CD4-positive, CD25-positive, alpha-beta regulatory T cell (primary cell): ENCODE measurements at regions not wholly inside any gene's neighbourhood (a gene's known extent, or its start where the extent isn't known, plus 50 kb on each side); places are given as distances from the start of the nearest gene placed in this dataset.
A peak's percentile ranks its signal among the peaks of the same experiment; 100 is the strongest.

Source experiments
- ATAC-seq, 2 donors: fragments of 150-1000 bp; cut with Tn5 transposase; one replicate each; pipeline ENCODE4 v1.10.0; 2021; ENCODE audit warnings: low read depth in 2 of 2, moderate number of reproducible peaks in 2 of 2, moderate library complexity in 1 of 2
- DNase-seq, 3 donors: peaks; one replicate each; pipeline versions ENCODE4 v3.0.0 to v3.0.0-alpha.2; 2012 to 2022; ENCODE audit warnings: mixed read lengths in 1 of 3
- H3K27ac ChIP-seq: one replicate; pipeline ENCODE4 v1.7.0; 2013; ENCODE audit warnings: mild to moderate bottlenecking, low read length; ENCODE audit not compliant: insufficient read depth, poor library complexity, severe bottlenecking
- H3K27me3 ChIP-seq: one replicate; pipeline ENCODE4 v1.7.0; 2013; ENCODE audit warnings: low read length; ENCODE audit not compliant: control insufficient read depth, insufficient read depth
- H3K36me3 ChIP-seq: one replicate; pipeline ENCODE4 v1.7.0; 2013; ENCODE audit warnings: mild to moderate bottlenecking, low read length, moderate library complexity; ENCODE audit not compliant: control insufficient read depth, insufficient read depth
- H3K4me1 ChIP-seq: 2 replicates; pipeline ENCODE4 v1.7.0; 2013; ENCODE audit warnings: mild to moderate bottlenecking, low read length; ENCODE audit not compliant: insufficient read depth, control insufficient read depth, poor library complexity, severe bottlenecking
- H3K4me3 ChIP-seq: one replicate; pipeline ENCODE4 v1.7.0; 2013; ENCODE audit warnings: low read depth, mild to moderate bottlenecking, low read length, moderate library complexity
- H3K9me3 ChIP-seq, 2 experiments: 1 replicate in 1 of 2; 2 replicates in 1 of 2; pipeline ENCODE4 v1.7.0; 2013; ENCODE audit warnings: low read length in 2 of 2, mild to moderate bottlenecking in 1 of 2, moderate library complexity in 1 of 2; ENCODE audit not compliant: control insufficient read depth in 2 of 2
- H3K27ac Mint-ChIP-seq, 3 donors: one replicate each; pipeline ENCODE4 v1.8.0; 2020 to 2022; ENCODE audit warnings: mild to moderate bottlenecking in 3 of 3, mixed read lengths in 3 of 3, moderate library complexity in 2 of 3
- H3K27me3 Mint-ChIP-seq: one replicate; pipeline ENCODE4 v1.8.0; 2022; ENCODE audit warnings: mild to moderate bottlenecking, mixed read lengths
- H3K36me3 Mint-ChIP-seq: one replicate; pipeline ENCODE4 v1.8.0; 2020; ENCODE audit warnings: mixed read lengths
- H3K4me1 Mint-ChIP-seq, 4 donors: one replicate each; pipeline ENCODE4 v1.8.0; 2020 to 2022; ENCODE audit warnings: mixed read lengths in 4 of 4, mild to moderate bottlenecking in 1 of 4
- H3K4me3 Mint-ChIP-seq, 4 donors: one replicate each; pipeline ENCODE4 v1.8.0; 2020 to 2022; ENCODE audit warnings: mild to moderate bottlenecking in 4 of 4, mixed read lengths in 4 of 4, moderate library complexity in 3 of 4
- H3K9me3 Mint-ChIP-seq, 7 donors: one replicate each; pipeline ENCODE4 v1.8.0; 2020 to 2022; ENCODE audit warnings: mixed read lengths in 7 of 7, mild to moderate bottlenecking in 3 of 7, moderate library complexity in 2 of 7

- Mint-ChIP-seq H3K27ac (no peak overlapping the region), H3K36me3 (no peaks in the 10 kb centered on the region), H3K4me1 (no peaks in the 10 kb centered on the region), H3K9me3 (peaks cover 1 to 33% (median 9%) of the 10 kb centered on the region in 7 donors), H3K4me3 (no peak overlapping the region), H3K27me3 (no peaks in the 10 kb centered on the region)
- no peaks in the 10 kb centered on the region for H3K27me3 ChIP-seq
- H3K9me3 ChIP-seq = peaks cover 0 to 4% of the 10 kb centered on the region in 2 experiments
- no peak overlapping the region for H3K4me3 ChIP-seq
- H3K27ac ChIP-seq = no peak overlapping the region
- DNase-seq (no peak), ATAC-seq (no peak)
- no peaks in the 10 kb centered on the region for H3K4me1 ChIP-seq
- H3K36me3 ChIP-seq = no peaks in the 10 kb centered on the region
These were observed 609.8 kb upstream of the GALNTL6 start for GRCh38 chr4:171203425-171203824.

- Histone ChIP-seq H3K9me3 (peaks cover 0 to 4% of the 10 kb centered on the region in 2 experiments), H3K36me3 (no peaks in the 10 kb centered on the region), H3K27ac (no peak overlapping the region), H3K4me1 (no peaks in the 10 kb centered on the region), H3K27me3 (no peaks in the 10 kb centered on the region), H3K4me3 (no peak overlapping the region)
- H3K36me3 Mint-ChIP-seq = no peaks in the 10 kb centered on the region
- ATAC-seq (no peak), DNase-seq (no peak)
- H3K9me3 Mint-ChIP-seq = peaks cover 0 to 33% (median 9%) of the 10 kb centered on the region in 7 donors
- H3K27me3 Mint-ChIP-seq = no peaks in the 10 kb centered on the region
- H3K4me1 Mint-ChIP-seq = no peaks in the 10 kb centered on the region
- H3K27ac Mint-ChIP-seq = no peak overlapping the region
- H3K4me3 Mint-ChIP-seq = no peak overlapping the region
These were observed 610.3 kb upstream of the GALNTL6 start for GRCh38 chr4:171202908-171203307.

- Mint-ChIP-seq H3K4me3 (no peak overlapping the region), H3K4me1 (no peaks in the 10 kb centered on the region), H3K36me3 (no peaks in the 10 kb centered on the region), H3K27ac (no peak overlapping the region), H3K27me3 (no peaks in the 10 kb centered on the region), H3K9me3 (peaks cover 0 to 26% (median 5%) of the 10 kb centered on the region in 7 donors)
- Histone ChIP-seq H3K9me3 (no peaks in the 10 kb centered on the region), H3K36me3 (no peaks in the 10 kb centered on the region), H3K4me1 (no peaks in the 10 kb centered on the region), H3K27me3 (no peaks in the 10 kb centered on the region), H3K27ac (no peak overlapping the region), H3K4me3 (no peak overlapping the region)
- DNase-seq (no peak), ATAC-seq (no peak)
These were observed 626.5 kb upstream of the GALNTL6 start for GRCh38 chr4:171186700-171187099.

- H3K4me1 Mint-ChIP-seq = no peaks in the 10 kb centered on the region
- no peak for DNase-seq
- no peak overlapping the region for H3K4me3 Mint-ChIP-seq
- no peak overlapping the region for H3K27ac ChIP-seq
- no peaks in the 10 kb centered on the region for H3K27me3 ChIP-seq
- H3K27ac Mint-ChIP-seq = peak overlapping the region in 1 of 3 donors; percentile 16
- H3K4me1 ChIP-seq = no peaks in the 10 kb centered on the region
- H3K36me3 Mint-ChIP-seq = no peaks in the 10 kb centered on the region
- ATAC-seq = no peak
- H3K27me3 Mint-ChIP-seq = no peaks in the 10 kb centered on the region
- no peaks in the 10 kb centered on the region for H3K9me3 ChIP-seq
- H3K4me3 ChIP-seq = no peak overlapping the region
- H3K9me3 Mint-ChIP-seq = peaks cover 0 to 17% (median 3%) of the 10 kb centered on the region in 7 donors
- no peaks in the 10 kb centered on the region for H3K36me3 ChIP-seq
These were observed 632.1 kb upstream of the GALNTL6 start for GRCh38 chr4:171181090-171181489.

- peaks cover 3 to 16% of the 10 kb centered on the region in 2 experiments for H3K9me3 ChIP-seq
- H3K4me3 Mint-ChIP-seq = no peak overlapping the region
- DNase-seq (no peak), ATAC-seq (no peak)
- H3K9me3 Mint-ChIP-seq = peaks cover 0 to 32% (median 6%) of the 10 kb centered on the region in 7 donors
- H3K36me3 ChIP-seq = no peaks in the 10 kb centered on the region
- no peaks in the 10 kb centered on the region for H3K27me3 ChIP-seq
- no peaks in the 10 kb centered on the region for H3K4me1 Mint-ChIP-seq
- H3K27ac ChIP-seq = no peak overlapping the region
- H3K36me3 Mint-ChIP-seq = no peaks in the 10 kb centered on the region
- no peaks in the 10 kb centered on the region for H3K27me3 Mint-ChIP-seq
- no peaks in the 10 kb centered on the region for H3K4me1 ChIP-seq
- no peak overlapping the region for H3K4me3 ChIP-seq
- H3K27ac Mint-ChIP-seq = no peak overlapping the region
These were observed 642.5 kb upstream of the GALNTL6 start for GRCh38 chr4:171170671-171171070.

GRCh38 chr4:171169396-171169795 is 643.8 kb upstream of the GALNTL6 start:
- Mint-ChIP-seq H3K27ac (no peak overlapping the region), H3K27me3 (no peaks in the 10 kb centered on the region), H3K36me3 (no peaks in the 10 kb centered on the region), H3K4me1 (no peaks in the 10 kb centered on the region), H3K4me3 (no peak overlapping the region), H3K9me3 (peaks cover 3 to 33% (median 7%) of the 10 kb centered on the region in 7 donors)
- Histone ChIP-seq H3K27ac (no peak overlapping the region), H3K36me3 (no peaks in the 10 kb centered on the region), H3K4me1 (no peaks in the 10 kb centered on the region), H3K9me3 (peaks cover 3 to 16% of the 10 kb centered on the region in 2 experiments), H3K4me3 (no peak overlapping the region), H3K27me3 (no peaks in the 10 kb centered on the region)
- no peak for ATAC-seq
- DNase-seq = no peak

GRCh38 chr4:171162478-171162877 is 650.7 kb upstream of the GALNTL6 start:
- H3K36me3 ChIP-seq = no peaks in the 10 kb centered on the region
- H3K4me3 ChIP-seq = no peak overlapping the region
- peaks cover 1 to 6% of the 10 kb centered on the region in 2 experiments for H3K9me3 ChIP-seq
- H3K36me3 Mint-ChIP-seq = no peaks in the 10 kb centered on the region
- H3K27ac ChIP-seq = no peak overlapping the region
- no peak overlapping the region for H3K4me3 Mint-ChIP-seq
- H3K4me1 Mint-ChIP-seq = peaks cover 0 to 4% (median 0%) of the 10 kb centered on the region in 4 donors
- ATAC-seq = no peak
- no peaks in the 10 kb centered on the region for H3K27me3 ChIP-seq
- H3K9me3 Mint-ChIP-seq = peaks cover 1 to 21% (median 7%) of the 10 kb centered on the region in 7 donors
- no peak overlapping the region for H3K27ac Mint-ChIP-seq
- H3K27me3 Mint-ChIP-seq = no peaks in the 10 kb centered on the region
- H3K4me1 ChIP-seq = no peaks in the 10 kb centered on the region
- DNase-seq = no peak

GRCh38 chr4:171157462-171158082 is 655.6 kb upstream of the GALNTL6 start:
- peaks cover 0 to 4% (median 0%) of the 10 kb centered on the region in 4 donors for H3K4me1 Mint-ChIP-seq
- peaks cover 0 to 27% (median 5%) of the 10 kb centered on the region in 7 donors for H3K9me3 Mint-ChIP-seq
- no peak for ATAC-seq
- Histone ChIP-seq H3K4me3 (no peak overlapping the region), H3K9me3 (peaks cover 0 to 5% of the 10 kb centered on the region in 2 experiments), H3K27me3 (no peaks in the 10 kb centered on the region), H3K4me1 (no peaks in the 10 kb centered on the region), H3K36me3 (no peaks in the 10 kb centered on the region), H3K27ac (no peak overlapping the region)
- no peaks in the 10 kb centered on the region for H3K27me3 Mint-ChIP-seq
- no peak for DNase-seq
- no peak overlapping the region for H3K4me3 Mint-ChIP-seq
- H3K27ac Mint-ChIP-seq = no peak overlapping the region
- no peaks in the 10 kb centered on the region for H3K36me3 Mint-ChIP-seq
